ENCODE measurements at regions not wholly inside any gene's neighbourhood (a gene's known extent, or its start where the extent isn't known, plus 50 kb on each side); places are given as distances from the start of the nearest gene placed in this dataset.

DNA sequence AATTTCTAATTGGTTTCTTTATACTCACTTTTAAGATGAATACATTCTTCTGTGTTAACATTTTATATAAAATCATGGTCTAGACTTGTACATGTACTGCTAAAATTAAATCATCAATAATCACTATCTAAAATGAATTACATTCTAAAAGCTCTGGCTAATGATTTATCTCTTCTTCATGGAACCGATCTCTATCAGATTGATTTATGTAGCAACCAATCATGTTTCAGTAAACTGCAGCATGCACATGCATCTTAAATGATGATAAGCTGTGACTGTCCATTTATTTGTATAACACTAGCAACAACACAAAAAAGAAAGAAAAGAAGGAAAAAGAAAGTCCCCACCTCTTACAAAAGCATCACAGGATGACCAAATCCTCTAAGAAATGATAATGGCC, 669.2 kb downstream of the NR2F1-AS1 start:
- no peaks in the 10 kb centered on the region for H3K9me3 ChIP-seq
- no peak overlapping the region for H3K27ac ChIP-seq
- intact Hi-C loops (cut with DNase I) = no loop called here
- H3K27me3 ChIP-seq (ENCODE audit: insufficient read depth in 3 of 3, low read length in 2 of 3) = no peaks in the 10 kb centered on the region
- DNase-seq (no peak), ATAC-seq (no peak)
- WGBS, 3 donors = 75 to 84% (median 83%) methylated on average over 1 of the region's 1 CpG
- H3K36me3 ChIP-seq (ENCODE audit: insufficient read depth in 1 of 2, low read depth in 1 of 2) = no peaks in the 10 kb centered on the region
- no peak overlapping the region for H3K4me3 ChIP-seq
- H3K4me1 ChIP-seq = peaks cover 4% of the 10 kb centered on the region
- TF ChIP-seq, protein P1, sequence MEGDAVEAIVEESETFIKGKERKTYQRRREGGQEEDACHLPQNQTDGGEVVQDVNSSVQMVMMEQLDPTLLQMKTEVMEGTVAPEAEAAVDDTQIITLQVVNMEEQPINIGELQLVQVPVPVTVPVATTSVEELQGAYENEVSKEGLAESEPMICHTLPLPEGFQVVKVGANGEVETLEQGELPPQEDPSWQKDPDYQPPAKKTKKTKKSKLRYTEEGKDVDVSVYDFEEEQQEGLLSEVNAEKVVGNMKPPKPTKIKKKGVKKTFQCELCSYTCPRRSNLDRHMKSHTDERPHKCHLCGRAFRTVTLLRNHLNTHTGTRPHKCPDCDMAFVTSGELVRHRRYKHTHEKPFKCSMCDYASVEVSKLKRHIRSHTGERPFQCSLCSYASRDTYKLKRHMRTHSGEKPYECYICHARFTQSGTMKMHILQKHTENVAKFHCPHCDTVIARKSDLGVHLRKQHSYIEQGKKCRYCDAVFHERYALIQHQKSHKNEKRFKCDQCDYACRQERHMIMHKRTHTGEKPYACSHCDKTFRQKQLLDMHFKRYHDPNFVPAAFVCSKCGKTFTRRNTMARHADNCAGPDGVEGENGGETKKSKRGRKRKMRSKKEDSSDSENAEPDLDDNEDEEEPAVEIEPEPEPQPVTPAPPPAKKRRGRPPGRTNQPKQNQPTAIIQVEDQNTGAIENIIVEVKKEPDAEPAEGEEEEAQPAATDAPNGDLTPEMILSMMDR (IDR thresholded peaks at IDR 0.05) = no peak

DNA sequence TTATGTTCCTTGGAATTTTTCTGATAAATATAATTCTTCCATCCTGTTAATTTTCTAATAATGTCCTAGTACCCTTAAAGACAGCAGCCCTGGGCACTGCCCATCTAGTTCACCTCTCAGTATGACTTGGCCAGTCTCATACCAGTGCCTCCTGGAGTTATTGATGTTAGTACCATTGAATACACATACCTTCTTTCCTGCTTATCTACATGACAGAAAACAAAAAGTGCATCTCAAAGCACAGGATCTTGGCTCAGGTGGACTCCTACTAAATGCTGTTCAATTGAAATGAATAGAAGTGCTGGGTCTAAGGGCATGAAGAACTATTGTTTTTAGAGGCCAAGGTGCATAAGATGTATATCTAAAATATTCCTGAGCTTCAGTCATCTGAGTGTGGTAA, 669.7 kb downstream of the NR2F1-AS1 start:
- TF ChIP-seq, protein P1 (IDR thresholded peaks at IDR 0.05) = no peak
- Histone ChIP-seq H3K9me3 (no peaks in the 10 kb centered on the region), H3K27ac (no peak overlapping the region), H3K4me1 (peaks cover 4% of the 10 kb centered on the region), H3K27me3 (ENCODE audit: insufficient read depth in 3 of 3, low read length in 2 of 3) (no peaks in the 10 kb centered on the region), H3K36me3 (ENCODE audit: insufficient read depth in 1 of 2, low read depth in 1 of 2) (no peaks in the 10 kb centered on the region), H3K4me3 (no peak overlapping the region)
- DNase-seq (no peak), ATAC-seq (no peak)
- intact Hi-C loops (cut with DNase I) = no loop called here

DNA sequence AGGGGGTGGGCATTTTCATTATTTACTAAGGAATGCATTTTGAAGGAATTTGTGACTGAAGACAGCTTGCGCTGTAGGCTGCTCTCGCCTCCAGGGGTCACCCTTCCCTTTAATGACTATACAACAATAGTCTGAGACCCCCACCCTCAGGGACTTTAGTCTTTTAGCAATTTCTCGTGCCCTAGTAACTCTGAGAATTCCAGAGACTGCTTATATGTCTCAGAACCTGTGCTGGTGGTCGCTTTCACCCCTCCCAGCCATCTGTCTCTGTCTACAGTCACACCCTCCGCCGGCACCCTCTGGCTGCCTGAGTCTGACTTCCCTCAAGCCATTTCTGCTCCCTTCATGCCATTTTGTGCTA, 671.4 kb downstream of the NR2F1-AS1 start:
- no peak for DNase-seq
- H3K4me3 ChIP-seq = no peak overlapping the region
- WGBS, 3 donors = 38 to 52% (median 49%) methylated on average over 6 of the region's 6 CpGs
- peaks cover 4% of the 10 kb centered on the region for H3K4me1 ChIP-seq
- TF ChIP-seq, protein P1 (IDR thresholded peaks at IDR 0.05) = peak; percentile 13
- no peaks in the 10 kb centered on the region for H3K36me3 ChIP-seq (ENCODE audit: insufficient read depth in 1 of 2, low read depth in 1 of 2)
- no peaks in the 10 kb centered on the region for H3K27me3 ChIP-seq (ENCODE audit: insufficient read depth in 3 of 3, low read length in 2 of 3)
- H3K9me3 ChIP-seq = no peaks in the 10 kb centered on the region
- no peak overlapping the region for H3K27ac ChIP-seq
- intact Hi-C loops (cut with DNase I) = no loop called here
- ATAC-seq = no peak

DNA sequence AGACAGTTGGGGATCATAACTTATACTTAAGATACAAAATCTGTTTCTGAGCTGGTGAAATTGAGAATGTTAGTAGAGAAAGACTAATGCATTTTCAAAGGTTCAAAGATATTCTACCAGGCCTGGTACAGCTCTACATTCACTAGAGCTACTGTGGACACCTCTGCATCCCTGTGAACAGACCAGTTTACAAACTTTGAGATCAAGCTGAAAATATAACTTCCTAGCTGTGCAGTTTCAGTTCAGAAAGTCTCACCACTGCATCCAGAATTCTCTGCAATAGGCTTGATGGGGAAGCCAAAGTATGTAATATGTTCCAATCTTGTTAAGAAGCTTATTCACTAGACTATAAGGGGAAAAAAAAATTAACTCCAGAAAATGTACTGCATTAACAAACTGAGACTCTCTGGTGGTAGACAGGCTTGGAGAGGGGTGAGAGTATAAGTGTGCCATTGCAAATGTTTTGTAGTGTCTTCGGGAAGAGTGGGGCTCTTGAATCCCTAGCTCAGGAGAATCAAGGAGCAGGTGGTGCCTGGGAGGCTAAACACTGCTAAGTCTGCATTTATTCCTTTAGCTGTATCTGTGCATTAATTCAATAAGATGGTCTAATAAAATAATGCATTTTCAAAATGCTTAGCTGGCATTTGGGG, 671.9 kb downstream of the NR2F1-AS1 start:
- Histone ChIP-seq H3K27ac (no peak overlapping the region), H3K4me3 (no peak overlapping the region), H3K9me3 (no peaks in the 10 kb centered on the region), H3K4me1 (peaks cover 4% of the 10 kb centered on the region), H3K27me3 (ENCODE audit: insufficient read depth in 3 of 3, low read length in 2 of 3) (no peaks in the 10 kb centered on the region), H3K36me3 (ENCODE audit: insufficient read depth in 1 of 2, low read depth in 1 of 2) (no peaks in the 10 kb centered on the region)
- ATAC-seq (no peak), DNase-seq (no peak)
- intact Hi-C loops (cut with DNase I) = no loop called here
- 55 to 71% (median 61%) methylated on average over 1 of the region's 1 CpG for WGBS, 3 donors
- TF ChIP-seq, protein P1 (IDR thresholded peaks at IDR 0.05) = no peak

DNA sequence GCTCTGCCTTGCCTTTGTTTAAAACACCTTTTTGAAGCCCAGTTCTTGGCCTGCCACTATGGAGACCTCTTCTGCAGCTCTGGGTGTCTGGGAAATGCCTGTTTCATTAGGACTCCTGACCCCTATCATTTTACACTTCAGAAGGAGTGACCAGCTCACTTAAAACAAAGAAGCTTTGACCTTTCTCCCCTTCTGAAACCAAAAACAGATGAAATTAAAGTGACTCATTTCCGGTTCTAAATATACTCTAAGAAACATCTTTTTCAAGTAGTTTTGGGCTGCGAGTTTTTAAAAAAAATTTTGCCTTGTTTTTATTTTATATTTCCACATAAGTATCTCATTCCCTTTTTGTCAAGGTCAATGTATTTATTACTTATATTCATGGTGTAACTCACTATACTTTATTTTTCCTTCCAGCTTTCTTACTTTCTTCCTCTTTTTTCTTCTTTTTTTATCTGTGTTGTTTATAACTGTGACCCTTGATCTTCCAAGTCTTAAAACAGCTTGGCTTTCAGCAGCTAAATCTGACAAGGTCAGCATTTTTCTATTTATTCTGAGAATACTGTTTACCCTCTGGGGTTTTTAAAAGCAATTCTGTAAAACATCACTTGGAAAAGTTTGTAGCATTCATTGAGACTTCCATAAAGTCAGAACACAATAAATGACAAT, 672.9 kb downstream of the NR2F1-AS1 start:
- no peaks in the 10 kb centered on the region for H3K9me3 ChIP-seq
- WGBS, 3 donors = 47 to 53% (median 48%) methylated on average over 2 of the region's 2 CpGs
- TF ChIP-seq, protein P1 (IDR thresholded peaks at IDR 0.05) = no peak
- DNase-seq = no peak
- no peak for ATAC-seq
- H3K27me3 ChIP-seq (ENCODE audit: insufficient read depth in 3 of 3, low read length in 2 of 3) = no peaks in the 10 kb centered on the region
- H3K36me3 ChIP-seq (ENCODE audit: insufficient read depth in 1 of 2, low read depth in 1 of 2) = no peaks in the 10 kb centered on the region
- peaks cover 4% of the 10 kb centered on the region for H3K4me1 ChIP-seq
- no peak overlapping the region for H3K4me3 ChIP-seq
- no peak overlapping the region for H3K27ac ChIP-seq
- intact Hi-C loops (cut with DNase I) = no loop called here
